ENCODE measurements at regions not wholly inside any gene's neighbourhood (a gene's known extent, or its start where the extent isn't known, plus 50 kb on each side); places are given as distances from the start of the nearest gene placed in this dataset.
"Not testable (repeated sequence)": the region's sequence is repeated elsewhere in the genome, so short reads cannot be mapped to it uniquely, and the experiment has no call there.

DNA sequence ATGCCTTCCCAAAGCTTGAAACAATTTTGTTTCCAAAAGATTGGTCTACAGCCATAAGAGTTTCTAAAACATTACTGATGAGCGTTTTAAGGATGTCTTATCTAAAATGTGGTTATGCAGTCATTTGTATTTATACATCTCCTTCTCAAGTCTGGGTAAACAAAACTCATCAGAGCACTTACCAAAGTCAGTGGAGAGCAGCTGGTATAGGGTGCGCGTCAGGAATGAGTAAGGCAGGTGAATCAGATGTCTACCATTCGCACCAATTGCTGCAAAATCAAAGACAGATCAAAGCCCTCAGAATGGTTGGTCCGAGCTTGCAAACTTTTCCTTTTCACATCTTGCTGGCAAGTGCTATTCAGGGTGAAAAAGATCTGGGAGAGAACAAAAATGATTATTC is 65.6 kb upstream of the FAM171A1 start:
- no peak for TF ChIP-seq Cebpa-rat (IDR thresholded peaks at IDR 0.05)
- H3K4me1 ChIP-seq, result peaks cover 0 to 71% (median 28%) of the 10 kb centered on the region in 10 experiments; a peak in 16 of 20 replicates
- H3K4me2 ChIP-seq, result peak overlapping the region in 2 of 11 experiments; percentile 1 to 12; a peak in 2 of 22 replicates
- no peaks in the 10 kb centered on the region for H3K36me3 ChIP-seq
- H3K27ac ChIP-seq, result no peak overlapping the region
- no peaks in the 10 kb centered on the region for H3K9me3 ChIP-seq (replicated peaks in 1 of 11)
- no peaks in the 10 kb centered on the region for H3K27me3 ChIP-seq
- H3K9ac ChIP-seq, result no peak overlapping the region
- no peaks in the 10 kb centered on the region for H4K20me1 ChIP-seq
- no peak overlapping the region for H3K4me3 ChIP-seq

GRCh38 chr10:15433850-15434537 is 62.9 kb upstream of the FAM171A1 start:
- Histone ChIP-seq H4K20me1 (no peaks in the 10 kb centered on the region), H3K4me1 (peaks cover 0 to 49% (median 13%) of the 10 kb centered on the region in 10 experiments; a peak in 16 of 20 replicates), H3K27me3 (no peaks in the 10 kb centered on the region), H3K9ac (peak overlapping the region; percentile 46 to 66 (median 61); a peak in 17 of 22 replicates), H3K4me2 (peak overlapping the region; percentile 28 to 75 (median 55); a peak in 21 of 22 replicates), H3K27ac (peak overlapping the region in 5 of 11 experiments; percentile 33 to 40 (median 36); a peak in 8 of 22 replicates), H3K4me3 (peak overlapping the region; percentile 46 to 67 (median 56)), H3K36me3 (no peaks in the 10 kb centered on the region), H3K9me3 (replicated peaks in 1 of 11) (no peaks in the 10 kb centered on the region)
- no peak for TF ChIP-seq Cebpa-rat (IDR thresholded peaks at IDR 0.05)

- Histone ChIP-seq H3K9ac (no peak overlapping the region; a peak in 1 of 22 replicates), H3K4me1 (peaks cover 0 to 45% (median 11%) of the 10 kb centered on the region in 10 experiments; a peak in 16 of 20 replicates), H4K20me1 (no peaks in the 10 kb centered on the region), H3K4me2 (no peak overlapping the region), H3K9me3 (replicated peaks in 1 of 11) (no peaks in the 10 kb centered on the region), H3K27ac (no peak overlapping the region), H3K4me3 (no peak overlapping the region), H3K36me3 (no peaks in the 10 kb centered on the region), H3K27me3 (no peaks in the 10 kb centered on the region)
- no peak for TF ChIP-seq Cebpa-rat (IDR thresholded peaks at IDR 0.05)
Measured at GRCh38 chr10:15432266-15432665, 61.2 kb upstream of the FAM171A1 start.

- TF ChIP-seq Cebpa-rat (IDR thresholded peaks at IDR 0.05), result no peak
- Histone ChIP-seq H3K4me3 (no peak overlapping the region), H3K4me2 (no peak overlapping the region), H3K9ac (no peak overlapping the region), H3K4me1 (peaks cover 4 to 45% (median 22%) of the 10 kb centered on the region in 10 experiments; a peak in 17 of 20 replicates), H4K20me1 (no peaks in the 10 kb centered on the region), H3K9me3 (replicated peaks in 1 of 11) (peaks cover 0 to 2% (median 0%) of the 10 kb centered on the region in 11 experiments; a peak in 3 of 22 replicates), H3K27me3 (no peaks in the 10 kb centered on the region), H3K36me3 (no peaks in the 10 kb centered on the region), H3K27ac (no peak overlapping the region)
Measured at GRCh38 chr10:15430969-15431771, 60.1 kb upstream of the FAM171A1 start.

DNA sequence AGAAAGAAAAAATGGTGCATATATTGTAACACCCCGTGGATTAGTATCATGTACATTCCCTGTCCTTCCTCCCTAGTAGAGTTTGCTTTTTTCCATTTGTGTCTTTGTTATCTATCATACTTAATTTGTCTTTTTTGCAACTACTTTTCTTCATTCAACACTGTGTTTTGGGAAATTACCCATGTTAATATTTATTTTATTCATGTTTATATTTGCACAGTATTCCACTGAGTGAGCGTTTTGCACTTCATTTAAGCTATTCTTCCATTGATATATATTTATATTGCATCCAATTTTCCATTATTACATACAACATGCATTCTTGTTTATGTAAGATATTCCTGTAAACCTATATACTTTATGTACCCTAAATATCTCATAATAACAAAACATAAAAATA is 57.6 kb upstream of the FAM171A1 start:
- Histone ChIP-seq H3K27me3 (no peaks in the 10 kb centered on the region), H3K9ac (no peak overlapping the region), H3K36me3 (no peaks in the 10 kb centered on the region), H3K4me2 (no peak overlapping the region), H3K27ac (no peak overlapping the region), H4K20me1 (no peaks in the 10 kb centered on the region), H3K9me3 (replicated peaks in 1 of 11) (peaks cover 0 to 18% (median 6%) of the 10 kb centered on the region in 11 experiments; a peak in 10 of 22 replicates), H3K4me1 (peaks cover 4 to 26% (median 15%) of the 10 kb centered on the region in 10 experiments; a peak in 17 of 20 replicates), H3K4me3 (no peak overlapping the region)
- no peak for TF ChIP-seq Cebpa-rat (IDR thresholded peaks at IDR 0.05)

GRCh38 chr10:15427843-15428414 is 56.8 kb upstream of the FAM171A1 start:
- Histone ChIP-seq H3K36me3 (no peaks in the 10 kb centered on the region), H3K9me3 (replicated peaks in 1 of 11) (peaks cover 0 to 18% (median 6%) of the 10 kb centered on the region in 11 experiments; a peak in 10 of 22 replicates), H3K9ac (no peak overlapping the region), H3K27me3 (no peaks in the 10 kb centered on the region), H4K20me1 (no peaks in the 10 kb centered on the region), H3K27ac (no peak overlapping the region), H3K4me1 (peaks cover 4 to 23% (median 15%) of the 10 kb centered on the region in 10 experiments; a peak in 17 of 20 replicates), H3K4me2 (peak overlapping the region in 2 of 11 experiments; percentile 55 to 64; a peak in 1 of 22 replicates), H3K4me3 (no peak overlapping the region)
- no peak for TF ChIP-seq Cebpa-rat (IDR thresholded peaks at IDR 0.05)

GRCh38 chr10:15426558-15426957 is 55.5 kb upstream of the FAM171A1 start:
- peaks cover 4 to 20% (median 15%) of the 10 kb centered on the region in 10 experiments; a peak in 17 of 20 replicates for H3K4me1 ChIP-seq
- H3K27ac ChIP-seq, result no peak overlapping the region
- H3K9me3 ChIP-seq (replicated peaks in 1 of 11), result peaks cover 0 to 20% (median 11%) of the 10 kb centered on the region in 11 experiments; a peak in 10 of 22 replicates
- no peak overlapping the region for H3K4me3 ChIP-seq
- H3K4me2 ChIP-seq, result peak overlapping the region; percentile 2 to 68 (median 54); a peak in 20 of 22 replicates
- no peak overlapping the region for H3K9ac ChIP-seq
- H4K20me1 ChIP-seq, result no peaks in the 10 kb centered on the region
- TF ChIP-seq Cebpa-rat (IDR thresholded peaks at IDR 0.05), result peak in 3 of 11 experiments; percentile 42 to 57 (median 54); a peak in 3 of 22 replicates
- H3K36me3 ChIP-seq, result no peaks in the 10 kb centered on the region
- H3K27me3 ChIP-seq, result no peaks in the 10 kb centered on the region

GRCh38 chr10:15426115-15426514 is 55.0 kb upstream of the FAM171A1 start:
- Histone ChIP-seq H4K20me1 (no peaks in the 10 kb centered on the region), H3K9me3 (replicated peaks in 1 of 11) (peaks cover 0 to 20% (median 11%) of the 10 kb centered on the region in 11 experiments; a peak in 10 of 22 replicates), H3K4me3 (no peak overlapping the region), H3K9ac (no peak overlapping the region), H3K27ac (no peak overlapping the region), H3K4me2 (peak overlapping the region; percentile 2 to 68 (median 54); a peak in 18 of 22 replicates), H3K27me3 (no peaks in the 10 kb centered on the region), H3K4me1 (peaks cover 4 to 20% (median 15%) of the 10 kb centered on the region in 10 experiments; a peak in 17 of 20 replicates), H3K36me3 (no peaks in the 10 kb centered on the region)
- no peak for TF ChIP-seq Cebpa-rat (IDR thresholded peaks at IDR 0.05)

- H3K4me2 ChIP-seq, H4K20me1 ChIP-seq, H3K4me3 ChIP-seq, H3K27me3 ChIP-seq, H3K9ac ChIP-seq, H3K27ac ChIP-seq, H3K36me3 ChIP-seq: not testable (repeated sequence)
- Histone ChIP-seq H3K9me3 (replicated peaks in 1 of 11) (peaks cover 5 to 27% (median 24%) of the 10 kb centered on the region in 11 experiments; a peak in 17 of 22 replicates), H3K4me1 (peaks cover 3 to 12% (median 8%) of the 10 kb centered on the region in 10 experiments; a peak in 17 of 20 replicates)
Measured at GRCh38 chr10:15421875-15422274, 50.8 kb upstream of the FAM171A1 start.

Measured in BLaER1 treated with 17β-estradiol and CSF1 and Interleukin-3, amounts not matched to agents 10 nM and 100 nM (cell line).